Suprapubic skin (tissue), 3 donors: ENCODE measurements at regions not wholly inside any gene's neighbourhood (a gene's known extent, or its start where the extent isn't known, plus 50 kb on each side); places are given as distances from the start of the nearest gene placed in this dataset.

Source experiments
- CTCF ChIP-seq, 2 donors: fragments of 200-600 bp in 1 of 2; fragments of 450-650 bp in 1 of 2; sonication (generic) in 1 of 2; IDR thresholded peaks; one replicate each; pipeline ENCODE4 v1.5.1; 2016 to 2019; ENCODE audit warnings: antibody characterized with exemption in 2 of 2, mild to moderate bottlenecking in 1 of 2, moderate library complexity in 1 of 2
- POLR2AphosphoS5 ChIP-seq, 3 donors: sonication (generic); formaldehyde crosslinking; IDR thresholded peaks; one replicate each; pipeline ENCODE4 v1.6.1; 2017; ENCODE audit warnings: antibody characterized with exemption in 3 of 3

GRCh38 chr6:30002871-30003270 lies 58.2 kb upstream of the POLR1H start:
- TF ChIP-seq CTCF (IDR thresholded peaks at IDR 0.05) (no peak), POLR2AphosphoS5 (IDR thresholded peaks at IDR 0.05) (no peak)
